HEK293 (cell line): ENCODE measurements at regions not wholly inside any gene's neighbourhood (a gene's known extent, or its start where the extent isn't known, plus 50 kb on each side); places are given as distances from the start of the nearest gene placed in this dataset.

ENCODE experiments used
- CTCF ChIA-PET: fragments of 350-600 bp; formaldehyde crosslinking; extraction: SDS; loops from one replicate; lab custom pipeline; 2021; ENCODE audit warnings: antibody characterized with exemption; lab: Yijun Ruan, JAX
- POLR2A ChIA-PET: fragments of 300-600 bp; formaldehyde crosslinking; extraction: SDS; loops from one replicate; lab custom pipeline; 2020; ENCODE audit warnings: antibody characterized with exemption, inconsistent platforms; lab: Yijun Ruan, JAX
- H3K27ac ChIP-seq: fragments of 200-500 bp; sonication (Bioruptor generic); 2 replicates; pipeline ENCODE4 v1.5.1; 2014; ENCODE audit warnings: low read depth, low read length, control low read depth, inconsistent platforms; ENCODE audit errors: extremely low read depth
- H3K36me3 ChIP-seq, 2 experiments: fragments of 200-500 bp in 1 of 2; sonication (Bioruptor generic) in 1 of 2; 1 replicate in 1 of 2; 2 replicates in 1 of 2; pipeline ENCODE4 v1.5.1; 2014 to 2017; ENCODE audit warnings: inconsistent platforms in 2 of 2, low read length in 2 of 2; ENCODE audit not compliant: control insufficient read depth in 2 of 2, insufficient read depth in 1 of 2
- H3K4me1 ChIP-seq: fragments of 200-500 bp; sonication (Bioruptor generic); 2 replicates; pipeline ENCODE4 v1.5.1; 2014; ENCODE audit warnings: mild to moderate bottlenecking, low read length, inconsistent platforms; ENCODE audit not compliant: control insufficient read depth, insufficient read depth
- H3K4me3 ChIP-seq: 2 replicates; pipeline ENCODE4 v1.5.1; 2011; ENCODE audit warnings: low read depth, mild to moderate bottlenecking, control low read depth, low read length, moderate library complexity
- H3K9me3 ChIP-seq: fragments of 200-500 bp; sonication (Bioruptor generic); 2 replicates; pipeline ENCODE4 v1.5.1; 2014; ENCODE audit warnings: low read depth, low read length, inconsistent platforms; ENCODE audit not compliant: control insufficient read depth, insufficient read depth
- BCL11B ChIP-seq: fragments of 450-650 bp; formaldehyde crosslinking; IDR thresholded peaks from 2 replicates; pipeline ENCODE4 v1.5.1; 2016; ENCODE audit warnings: low read depth, missing biosample characterization, missing genetic modification characterization
- KLF10 ChIP-seq: fragments of 450-650 bp; IDR thresholded peaks from 2 replicates; pipeline ENCODE4 v1.5.1; 2018; ENCODE audit warnings: missing biosample characterization, mild to moderate bottlenecking, missing genetic modification characterization
- MEIS1 ChIP-seq: sonication (generic); formaldehyde crosslinking; IDR thresholded peaks from 2 replicates; pipeline ENCODE4 v1.8.1; 2022; ENCODE audit warnings: missing genetic modification reagents, mild to moderate bottlenecking, borderline replicate concordance
- SALL2 ChIP-seq: fragments of 450-650 bp; formaldehyde crosslinking; IDR thresholded peaks from 2 replicates; pipeline ENCODE4 v1.5.0; 2017; ENCODE audit warnings: missing biosample characterization, mild to moderate bottlenecking, missing genetic modification characterization, borderline replicate concordance
- SCRT1 ChIP-seq: fragments of 450-650 bp; formaldehyde crosslinking; IDR thresholded peaks from 2 replicates; pipeline ENCODE4 v1.5.1; 2016; ENCODE audit warnings: missing biosample characterization, missing genetic modification characterization, borderline replicate concordance
- ZNF175 ChIP-seq: fragments of 450-650 bp; formaldehyde crosslinking; IDR thresholded peaks from 2 replicates; pipeline ENCODE4 v1.5.1; 2016; ENCODE audit warnings: missing biosample characterization, missing genetic modification characterization
- ZNF23 ChIP-seq: fragments of 450-650 bp; formaldehyde crosslinking; IDR thresholded peaks from 2 replicates; pipeline ENCODE4 v1.5.1; 2016; ENCODE audit warnings: missing biosample characterization, missing genetic modification characterization, borderline replicate concordance
- ZNF24 ChIP-seq: fragments of 450-650 bp; formaldehyde crosslinking; IDR thresholded peaks from 2 replicates; pipeline ENCODE4 v1.5.1; 2016; ENCODE audit warnings: missing biosample characterization, missing genetic modification characterization
- ZNF302 ChIP-seq: fragments of 450-650 bp; formaldehyde crosslinking; IDR thresholded peaks from 2 replicates; pipeline ENCODE4 v1.5.1; 2016; ENCODE audit warnings: missing biosample characterization, missing genetic modification characterization, low read depth
- ZNF423 ChIP-seq: fragments of 450-650 bp; formaldehyde crosslinking; IDR thresholded peaks from 2 replicates; pipeline ENCODE4 v1.5.1; 2016; ENCODE audit warnings: missing biosample characterization, missing genetic modification characterization
- ZNF600 ChIP-seq: fragments of 450-650 bp; formaldehyde crosslinking; IDR thresholded peaks from 2 replicates; pipeline ENCODE4 v1.5.1; 2016; ENCODE audit warnings: missing biosample characterization, missing genetic modification characterization
- ZNF768 ChIP-seq: fragments of 450-650 bp; formaldehyde crosslinking; IDR thresholded peaks from 2 replicates; pipeline ENCODE4 v1.5.1; 2018; ENCODE audit warnings: missing biosample characterization, mild to moderate bottlenecking, missing genetic modification characterization
- TF ChIP-seq, protein P1 (sequence below): fragments of 450-650 bp; formaldehyde crosslinking; IDR thresholded peaks from 2 replicates; pipeline ENCODE4 v1.5.1; 2016; ENCODE audit warnings: missing biosample characterization, missing genetic modification characterization
- TF ChIP-seq, protein P2 (sequence below): fragments of 450-650 bp; formaldehyde crosslinking; IDR thresholded peaks from 2 replicates; pipeline ENCODE4 v1.5.1; 2016; ENCODE audit warnings: missing biosample characterization, missing genetic modification characterization, low read depth
- TF ChIP-seq, protein P3 (sequence below): fragments of 450-650 bp; formaldehyde crosslinking; IDR thresholded peaks from 2 replicates; pipeline ENCODE4 v1.5.1; 2016; ENCODE audit warnings: missing biosample characterization, missing genetic modification characterization
- TF ChIP-seq, protein P4 (sequence below): fragments of 450-650 bp; formaldehyde crosslinking; IDR thresholded peaks from 2 replicates; pipeline ENCODE4 v1.5.1; 2016; ENCODE audit warnings: missing biosample characterization, missing genetic modification characterization

DNA sequence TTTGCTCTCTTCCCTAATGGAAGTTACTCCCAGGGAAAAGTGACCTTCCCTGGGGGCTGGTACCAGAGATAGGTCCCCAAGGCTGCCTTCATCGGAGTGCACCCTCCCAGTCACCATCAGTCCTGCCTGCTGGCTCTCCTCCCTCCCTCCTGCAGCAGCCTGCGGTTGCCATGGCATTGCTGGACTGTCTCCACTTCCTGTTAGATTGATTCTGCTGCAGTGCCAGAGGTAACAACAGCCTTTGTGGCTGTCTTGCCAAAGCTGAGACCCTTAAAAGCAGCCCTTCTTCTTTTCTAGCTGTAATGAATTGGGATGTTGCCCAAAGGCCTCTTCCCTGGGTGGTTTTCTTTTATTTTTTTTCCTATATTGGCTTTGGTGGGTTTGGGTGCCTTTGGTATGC, 78.1 kb upstream of the PRLR start:
- H3K36me3 ChIP-seq: no peaks in the 10 kb centered on the region
- no peak overlapping the region for H3K4me3 ChIP-seq
- no peak for TF ChIP-seq ZNF768 (tag by site-specific recombination)
- TF ChIP-seq, protein P1, sequence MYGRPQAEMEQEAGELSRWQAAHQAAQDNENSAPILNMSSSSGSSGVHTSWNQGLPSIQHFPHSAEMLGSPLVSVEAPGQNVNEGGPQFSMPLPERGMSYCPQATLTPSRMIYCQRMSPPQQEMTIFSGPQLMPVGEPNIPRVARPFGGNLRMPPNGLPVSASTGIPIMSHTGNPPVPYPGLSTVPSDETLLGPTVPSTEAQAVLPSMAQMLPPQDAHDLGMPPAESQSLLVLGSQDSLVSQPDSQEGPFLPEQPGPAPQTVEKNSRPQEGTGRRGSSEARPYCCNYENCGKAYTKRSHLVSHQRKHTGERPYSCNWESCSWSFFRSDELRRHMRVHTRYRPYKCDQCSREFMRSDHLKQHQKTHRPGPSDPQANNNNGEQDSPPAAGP (tag by site-specific recombination): no peak
- no peak for TF ChIP-seq ZNF175 (tag by site-specific recombination)
- no peak for TF ChIP-seq SCRT1 (tag by site-specific recombination)
- no peak for TF ChIP-seq SALL2 (tag by site-specific recombination)
- TF ChIP-seq MEIS1 (CRISPR knock-in tag): no peak
- no peak for TF ChIP-seq KLF10 (tag by site-specific recombination)
- TF ChIP-seq ZNF23 (tag by site-specific recombination): no peak
- TF ChIP-seq ZNF423 (tag by site-specific recombination): no peak
- no peak for TF ChIP-seq ZNF24 (tag by site-specific recombination)
- TF ChIP-seq, protein P2, sequence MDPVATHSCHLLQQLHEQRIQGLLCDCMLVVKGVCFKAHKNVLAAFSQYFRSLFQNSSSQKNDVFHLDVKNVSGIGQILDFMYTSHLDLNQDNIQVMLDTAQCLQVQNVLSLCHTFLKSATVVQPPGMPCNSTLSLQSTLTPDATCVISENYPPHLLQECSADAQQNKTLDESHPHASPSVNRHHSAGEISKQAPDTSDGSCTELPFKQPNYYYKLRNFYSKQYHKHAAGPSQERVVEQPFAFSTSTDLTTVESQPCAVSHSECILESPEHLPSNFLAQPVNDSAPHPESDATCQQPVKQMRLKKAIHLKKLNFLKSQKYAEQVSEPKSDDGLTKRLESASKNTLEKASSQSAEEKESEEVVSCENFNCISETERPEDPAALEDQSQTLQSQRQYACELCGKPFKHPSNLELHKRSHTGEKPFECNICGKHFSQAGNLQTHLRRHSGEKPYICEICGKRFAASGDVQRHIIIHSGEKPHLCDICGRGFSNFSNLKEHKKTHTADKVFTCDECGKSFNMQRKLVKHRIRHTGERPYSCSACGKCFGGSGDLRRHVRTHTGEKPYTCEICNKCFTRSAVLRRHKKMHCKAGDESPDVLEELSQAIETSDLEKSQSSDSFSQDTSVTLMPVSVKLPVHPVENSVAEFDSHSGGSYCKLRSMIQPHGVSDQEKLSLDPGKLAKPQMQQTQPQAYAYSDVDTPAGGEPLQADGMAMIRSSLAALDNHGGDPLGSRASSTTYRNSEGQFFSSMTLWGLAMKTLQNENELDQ (tag by site-specific recombination): no peak
- TF ChIP-seq, protein P3, sequence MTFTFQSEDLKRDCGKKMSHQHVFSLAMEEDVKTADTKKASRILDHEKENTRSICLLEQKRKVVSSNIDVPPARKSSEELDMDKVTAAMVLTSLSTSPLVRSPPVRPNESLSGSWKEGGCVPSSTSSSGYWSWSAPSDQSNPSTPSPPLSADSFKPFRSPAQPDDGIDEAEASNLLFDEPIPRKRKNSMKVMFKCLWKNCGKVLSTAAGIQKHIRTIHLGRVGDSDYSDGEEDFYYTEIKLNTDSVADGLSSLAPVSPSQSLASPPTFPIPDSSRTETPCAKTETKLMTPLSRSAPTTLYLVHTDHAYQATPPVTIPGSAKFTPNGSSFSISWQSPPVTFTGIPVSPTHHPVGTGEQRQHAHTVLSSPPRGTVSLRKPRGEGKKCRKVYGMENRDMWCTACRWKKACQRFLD (tag by site-specific recombination): no peak
- TF ChIP-seq ZNF302 (tag by site-specific recombination): no peak
- TF ChIP-seq ZNF600 (tag by site-specific recombination): no peak
- H3K4me1 ChIP-seq: peaks cover 8% of the 10 kb centered on the region; the same call in 1 of the 2 replicates
- H3K9me3 ChIP-seq: no peaks in the 10 kb centered on the region
- CTCF ChIA-PET: interaction anchor here (1.3 kb wide), 1 partner anchor 619 kb away, joined by 3 read pairs; no protein-coding TSS in a partner anchor
- POLR2A ChIA-PET: no interaction called here
- no peak overlapping the region for H3K27ac ChIP-seq

DNA sequence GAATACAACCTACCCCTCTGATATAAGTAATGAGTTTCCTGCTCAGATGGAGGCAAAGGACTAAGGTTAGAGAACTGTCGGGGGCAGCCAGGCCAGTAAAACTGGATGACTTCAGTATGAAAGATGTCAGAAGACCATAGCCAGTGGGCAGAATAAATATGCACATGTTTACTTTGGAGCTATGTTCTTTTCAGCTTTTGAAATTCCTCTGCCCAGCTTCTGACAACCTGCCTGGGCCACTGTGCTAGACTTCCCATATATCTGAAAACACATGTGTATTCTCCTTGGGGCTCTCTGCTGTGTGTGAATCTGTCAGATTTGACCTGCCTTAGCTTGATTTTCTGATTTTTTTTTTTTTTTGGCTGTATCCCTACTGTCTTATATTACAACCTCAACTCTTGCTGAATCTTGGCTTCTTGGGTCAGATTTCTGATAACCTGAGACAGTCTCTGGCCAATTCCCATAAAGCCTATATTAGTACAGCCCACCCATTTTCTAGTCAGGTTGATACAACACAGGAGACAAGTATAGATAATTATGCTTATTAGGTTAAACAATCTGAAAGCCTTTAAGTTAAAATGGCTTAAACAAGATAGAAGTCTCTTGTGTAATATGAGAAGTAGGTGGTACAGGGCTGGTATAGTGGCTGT, 76.6 kb upstream of the PRLR start:
- H3K4me3 ChIP-seq: no peak overlapping the region
- H3K9me3 ChIP-seq: no peaks in the 10 kb centered on the region
- no peak for TF ChIP-seq BCL11B (tag by site-specific recombination)
- TF ChIP-seq, protein P4, sequence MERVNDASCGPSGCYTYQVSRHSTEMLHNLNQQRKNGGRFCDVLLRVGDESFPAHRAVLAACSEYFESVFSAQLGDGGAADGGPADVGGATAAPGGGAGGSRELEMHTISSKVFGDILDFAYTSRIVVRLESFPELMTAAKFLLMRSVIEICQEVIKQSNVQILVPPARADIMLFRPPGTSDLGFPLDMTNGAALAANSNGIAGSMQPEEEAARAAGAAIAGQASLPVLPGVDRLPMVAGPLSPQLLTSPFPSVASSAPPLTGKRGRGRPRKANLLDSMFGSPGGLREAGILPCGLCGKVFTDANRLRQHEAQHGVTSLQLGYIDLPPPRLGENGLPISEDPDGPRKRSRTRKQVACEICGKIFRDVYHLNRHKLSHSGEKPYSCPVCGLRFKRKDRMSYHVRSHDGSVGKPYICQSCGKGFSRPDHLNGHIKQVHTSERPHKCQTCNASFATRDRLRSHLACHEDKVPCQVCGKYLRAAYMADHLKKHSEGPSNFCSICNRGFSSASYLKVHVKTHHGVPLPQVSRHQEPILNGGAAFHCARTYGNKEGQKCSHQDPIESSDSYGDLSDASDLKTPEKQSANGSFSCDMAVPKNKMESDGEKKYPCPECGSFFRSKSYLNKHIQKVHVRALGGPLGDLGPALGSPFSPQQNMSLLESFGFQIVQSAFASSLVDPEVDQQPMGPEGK (tag by site-specific recombination): no peak
- TF ChIP-seq, all 188 proteins: peak for 0
- Histone ChIP-seq H3K4me1 (peaks cover 6% of the 10 kb centered on the region; the same call in 1 of the 2 replicates), H3K36me3 (no peaks in the 10 kb centered on the region), H3K27ac (no peak overlapping the region)
- ChIA-PET CTCF (no interaction called here), POLR2A (no interaction called here)
